CD4-positive, alpha-beta T cell (primary cell): ENCODE measurements at regions not wholly inside any gene's neighbourhood (a gene's known extent, or its start where the extent isn't known, plus 50 kb on each side); places are given as distances from the start of the nearest gene placed in this dataset.

Experiments used
- ATAC-seq: fragments of 200-7000 bp; cut with Tn5 transposase; one replicate; pipeline ENCODE4 v1.10.0; 2022; ENCODE audit warnings: mild to moderate bottlenecking; ENCODE audit not compliant: poor library complexity
- CTCF ChIA-PET: fragments of 350-600 bp; sonication (Branson Sonifier 250); formaldehyde crosslinking; loops from one replicate; lab custom pipeline; 2021; ENCODE audit warnings: antibody characterized with exemption, inconsistent platforms; lab: Charles Lee
- POLR2A ChIA-PET: fragments of 350-600 bp; sonication (Branson Sonifier 250); formaldehyde crosslinking; loops from one replicate; lab custom pipeline; 2021; ENCODE audit warnings: antibody characterized with exemption, inconsistent platforms; lab: Charles Lee
- DNase-seq, 14 experiments: peaks; one replicate each; pipeline ENCODE4 v3.0.0-alpha.2; 2013 to 2020; ENCODE audit warnings: mixed read lengths in 2 of 14
- H3K27ac ChIP-seq, 2 donors: one replicate each; pipeline versions ENCODE4 v1.5.1 to v1.7.0; 2013; ENCODE audit warnings: low read length in 2 of 2, low read depth in 1 of 2, mild to moderate bottlenecking in 1 of 2
- H3K27me3 ChIP-seq, 2 experiments: 1 replicate in 1 of 2; 2 replicates in 1 of 2; pipeline versions ENCODE4 v1.6.1 to v1.7.0; 2013; ENCODE audit warnings: low read length in 2 of 2, control low read depth in 1 of 2, mild to moderate bottlenecking in 1 of 2, moderate library complexity in 1 of 2; ENCODE audit not compliant: insufficient read depth in 2 of 2, control insufficient read depth in 1 of 2
- H3K36me3 ChIP-seq: one replicate; pipeline ENCODE4 v1.6.1; 2013; ENCODE audit warnings: low read length, control low read depth; ENCODE audit not compliant: insufficient read depth
- H3K4me1 ChIP-seq: one replicate; pipeline ENCODE4 v1.6.1; 2013; ENCODE audit warnings: low read length, control low read depth; ENCODE audit not compliant: insufficient read depth
- H3K4me3 ChIP-seq: one replicate; pipeline ENCODE4 v1.5.1; 2013; ENCODE audit warnings: mild to moderate bottlenecking, low read length, moderate library complexity
- H3K9me3 ChIP-seq, 2 experiments: 1 replicate in 1 of 2; 2 replicates in 1 of 2; pipeline versions ENCODE4 v1.6.1 to v1.7.0; 2013; ENCODE audit warnings: low read length in 2 of 2, mild to moderate bottlenecking in 2 of 2, control low read depth in 1 of 2, moderate library complexity in 1 of 2; ENCODE audit not compliant: control insufficient read depth in 1 of 2, insufficient read depth in 1 of 2
- H3K27ac Mint-ChIP-seq: one replicate; pipeline ENCODE4 v1.8.0; 2020; ENCODE audit warnings: mixed read lengths
- H3K27me3 Mint-ChIP-seq: one replicate; pipeline ENCODE4 v1.8.0; 2021; ENCODE audit warnings: mixed read lengths
- H3K36me3 Mint-ChIP-seq: one replicate; pipeline ENCODE4 v1.8.0; 2021; ENCODE audit warnings: low read depth, mixed read lengths
- H3K4me1 Mint-ChIP-seq: one replicate; pipeline ENCODE4 v1.8.0; 2021; ENCODE audit warnings: low read depth, mixed read lengths
- H3K4me3 Mint-ChIP-seq: one replicate; pipeline ENCODE4 v1.8.0; 2020; ENCODE audit warnings: mild to moderate bottlenecking, mixed read lengths
- H3K9me3 Mint-ChIP-seq: one replicate; pipeline ENCODE4 v1.8.0; 2020; ENCODE audit warnings: mixed read lengths
- CTCF ChIP-seq: fragments of 200-600 bp; IDR thresholded peaks from one replicate; pipeline ENCODE4 v1.8.0; 2022; ENCODE audit warnings: antibody characterized with exemption, mild to moderate bottlenecking
- intact Hi-C, 2 experiments: fragments of 100-400 bp; cut with DNase I in 1 of 2; cut with micrococcal nuclease in 1 of 2; formaldehyde crosslinking; loops; one replicate each; pipeline versions ENCODE4 v1.15.1 to v1.9.0; 2023 to 2025; cut with DNase I, micrococcal nuclease

GRCh38 chr2:12335995-12336394 lies 380.7 kb upstream of the TRIB2 start:
- peaks cover 14% of the 10 kb centered on the region for H3K4me1 ChIP-seq
- no peak for DNase-seq
- ChIA-PET CTCF (no interaction called here), POLR2A (no interaction called here)
- H3K9me3 ChIP-seq: no peaks in the 10 kb centered on the region
- Mint-ChIP-seq H3K4me1 (no peaks in the 10 kb centered on the region), H3K27me3 (no peaks in the 10 kb centered on the region), H3K4me3 (no peak overlapping the region), H3K9me3 (no peaks in the 10 kb centered on the region), H3K27ac (no peak overlapping the region), H3K36me3 (no peaks in the 10 kb centered on the region)
- H3K27me3 ChIP-seq: no peaks in the 10 kb centered on the region
- H3K4me3 ChIP-seq: no peak overlapping the region
- TF ChIP-seq CTCF: no peak
- intact Hi-C loops: no loop called here
- no peak overlapping the region for H3K27ac ChIP-seq
- ATAC-seq: no peak
- H3K36me3 ChIP-seq: no peaks in the 10 kb centered on the region

GRCh38 chr2:12338946-12339697 lies 377.6 kb upstream of the TRIB2 start:
- Histone ChIP-seq H3K4me3 (no peak overlapping the region), H3K27me3 (no peaks in the 10 kb centered on the region), H3K9me3 (no peaks in the 10 kb centered on the region), H3K27ac (no peak overlapping the region), H3K36me3 (no peaks in the 10 kb centered on the region), H3K4me1 (peaks cover 12% of the 10 kb centered on the region)
- ATAC-seq: no peak
- CTCF ChIA-PET: no interaction called here
- intact Hi-C loops: no loop called here
- no peaks in the 10 kb centered on the region for H3K9me3 Mint-ChIP-seq
- no peaks in the 10 kb centered on the region for H3K36me3 Mint-ChIP-seq
- POLR2A ChIA-PET: no interaction called here
- TF ChIP-seq CTCF: no peak
- H3K27me3 Mint-ChIP-seq: no peaks in the 10 kb centered on the region
- no peak overlapping the region for H3K4me3 Mint-ChIP-seq
- H3K4me1 Mint-ChIP-seq: no peaks in the 10 kb centered on the region
- no peak for DNase-seq
- H3K27ac Mint-ChIP-seq: no peak overlapping the region

GRCh38 chr2:12340164-12340563 lies 376.6 kb upstream of the TRIB2 start:
- intact Hi-C loops: no loop called here
- CTCF ChIA-PET: no interaction called here
- Mint-ChIP-seq H3K9me3 (no peaks in the 10 kb centered on the region), H3K27me3 (no peaks in the 10 kb centered on the region), H3K4me1 (no peaks in the 10 kb centered on the region), H3K27ac (no peak overlapping the region), H3K36me3 (no peaks in the 10 kb centered on the region), H3K4me3 (no peak overlapping the region)
- Histone ChIP-seq H3K4me1 (peaks cover 2% of the 10 kb centered on the region), H3K9me3 (no peaks in the 10 kb centered on the region), H3K27me3 (no peaks in the 10 kb centered on the region), H3K4me3 (no peak overlapping the region), H3K36me3 (no peaks in the 10 kb centered on the region), H3K27ac (no peak overlapping the region)
- ATAC-seq (no peak), DNase-seq (no peak)
- TF ChIP-seq CTCF: no peak
- POLR2A ChIA-PET: no interaction called here
